K562 (cell line): ENCODE measurements at regions not wholly inside any gene's neighbourhood (a gene's known extent, or its start where the extent isn't known, plus 50 kb on each side); places are given as distances from the start of the nearest gene placed in this dataset.

Source experiments
- CHD2 ChIP-seq: IDR thresholded peaks from 2 replicates; pipeline ENCODE4 v1.6.1; 2011; ENCODE audit warnings: low read depth, low read length
- CTCF ChIP-seq, 3 experiments: IDR thresholded peaks in 2 of 3; conservative IDR thresholded peaks in 1 of 3; 2 replicates each; pipeline ENCODE4 v1.5.1; 2011 to 2012; ENCODE audit warnings: low read length in 3 of 3, mild to moderate bottlenecking in 3 of 3, control low read depth in 2 of 3, improper control_type of control experiment in 1 of 3, inconsistent platforms in 1 of 3, low read depth in 1 of 3, mixed read lengths in 1 of 3, moderate library complexity in 1 of 3; ENCODE audit not compliant: insufficient read depth in 2 of 3
- NR3C1 ChIP-seq: sonication (generic); formaldehyde crosslinking; IDR thresholded peaks from 2 replicates; pipeline ENCODE4 v1.8.1; 2022; ENCODE audit warnings: missing genetic modification reagents
- SREBF1 ChIP-seq: fragments of 150-350 bp; IDR thresholded peaks from 2 replicates; pipeline ENCODE4 v1.6.1; 2014; ENCODE audit warnings: antibody characterized with exemption, low read depth, low read length, borderline replicate concordance
- ZBTB26 ChIP-seq: fragments of 450-650 bp; formaldehyde crosslinking; IDR thresholded peaks from 2 replicates; pipeline ENCODE4 v1.4.0; 2022; ENCODE audit warnings: missing genetic modification characterization
- ZFP1 ChIP-seq: fragments of 450-650 bp; formaldehyde crosslinking; IDR thresholded peaks from 2 replicates; pipeline ENCODE4 v1.4.0; 2020; ENCODE audit warnings: mild to moderate bottlenecking, mixed read lengths
- ZNF695 ChIP-seq: fragments of 450-650 bp; formaldehyde crosslinking; IDR thresholded peaks from 2 replicates; pipeline ENCODE4 v1.4.0; 2020; ENCODE audit warnings: mild to moderate bottlenecking, moderate library complexity

DNA sequence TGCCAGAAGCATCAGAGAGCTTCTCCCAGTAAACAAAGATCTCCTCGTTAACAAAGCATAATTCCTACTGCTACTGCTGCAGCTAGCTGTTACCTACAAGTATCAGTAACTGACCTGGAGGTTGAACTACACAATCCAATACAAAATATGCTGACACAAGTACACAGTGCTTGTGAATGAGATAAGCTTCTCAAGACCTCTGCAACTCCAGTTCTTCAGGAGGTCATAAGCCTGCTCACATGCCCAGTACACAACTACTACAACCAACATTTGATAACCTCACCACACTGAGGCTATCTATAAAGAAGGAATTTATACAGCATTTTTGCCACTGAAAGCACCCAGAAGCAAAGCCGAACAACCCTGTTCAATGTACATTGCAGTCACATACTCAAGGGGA lies 66.7 kb upstream of the SMARCAD1 start:
- TF ChIP-seq NR3C1 (CRISPR knock-in tag) (no peak), CTCF (IDR thresholded peaks at IDR 0.05 in 2 of 3, conservative IDR thresholded peaks at IDR 0.05 in 1 of 3; ENCODE audit: insufficient read depth in 2 of 3, low read depth in 1 of 3, low read length in 3 of 3) (no peak), ZNF695 (CRISPR knock-in tag) (no peak), ZBTB26 (no peak), SREBF1 (no peak), CHD2 (no peak), ZFP1 (CRISPR knock-in tag) (no peak)
